Mesodermal cell (in vitro differentiated cells): ENCODE measurements at regions not wholly inside any gene's neighbourhood (a gene's known extent, or its start where the extent isn't known, plus 50 kb on each side); places are given as distances from the start of the nearest gene placed in this dataset.
"Not testable (repeated sequence)": the region's sequence is repeated elsewhere in the genome, so short reads cannot be mapped to it uniquely, and the experiment has no call there.

Source experiments
- H3K27ac ChIP-seq: 2 replicates; pipeline ENCODE4 v1.7.0; 2013; ENCODE audit warnings: mild to moderate bottlenecking, low read depth, low read length, moderate library complexity; ENCODE audit not compliant: severe bottlenecking
- H3K36me3 ChIP-seq: 2 replicates; pipeline ENCODE4 v1.7.1; 2013; ENCODE audit warnings: mild to moderate bottlenecking, low read length, moderate library complexity; ENCODE audit not compliant: control insufficient read depth, insufficient read depth
- H3K4me1 ChIP-seq: one replicate; pipeline ENCODE4 v1.7.1; 2013; ENCODE audit warnings: mild to moderate bottlenecking, low read length; ENCODE audit not compliant: insufficient read depth, control insufficient read depth, poor library complexity, severe bottlenecking
- H3K4me3 ChIP-seq: 2 replicates; pipeline ENCODE4 v1.7.0; 2013; ENCODE audit warnings: low read length, control low read depth, mild to moderate bottlenecking; ENCODE audit not compliant: insufficient read depth, poor library complexity, severe bottlenecking; ENCODE audit errors: extremely low read depth
- H3K9me3 ChIP-seq: 2 replicates; pipeline ENCODE4 v1.7.1; 2013; ENCODE audit warnings: mild to moderate bottlenecking, low read length, moderate library complexity; ENCODE audit not compliant: control insufficient read depth
- WGBS, 2 experiments: methylation state at CpG; one replicate each; pipeline ENCODE4 v1.1.5; 2013; ENCODE audit warnings: missing lambda C conversion rate in 2 of 2; ENCODE audit not compliant: insufficient coverage in 2 of 2; 5-methylcytosine and 5-hydroxymethylcytosine counted together

DNA sequence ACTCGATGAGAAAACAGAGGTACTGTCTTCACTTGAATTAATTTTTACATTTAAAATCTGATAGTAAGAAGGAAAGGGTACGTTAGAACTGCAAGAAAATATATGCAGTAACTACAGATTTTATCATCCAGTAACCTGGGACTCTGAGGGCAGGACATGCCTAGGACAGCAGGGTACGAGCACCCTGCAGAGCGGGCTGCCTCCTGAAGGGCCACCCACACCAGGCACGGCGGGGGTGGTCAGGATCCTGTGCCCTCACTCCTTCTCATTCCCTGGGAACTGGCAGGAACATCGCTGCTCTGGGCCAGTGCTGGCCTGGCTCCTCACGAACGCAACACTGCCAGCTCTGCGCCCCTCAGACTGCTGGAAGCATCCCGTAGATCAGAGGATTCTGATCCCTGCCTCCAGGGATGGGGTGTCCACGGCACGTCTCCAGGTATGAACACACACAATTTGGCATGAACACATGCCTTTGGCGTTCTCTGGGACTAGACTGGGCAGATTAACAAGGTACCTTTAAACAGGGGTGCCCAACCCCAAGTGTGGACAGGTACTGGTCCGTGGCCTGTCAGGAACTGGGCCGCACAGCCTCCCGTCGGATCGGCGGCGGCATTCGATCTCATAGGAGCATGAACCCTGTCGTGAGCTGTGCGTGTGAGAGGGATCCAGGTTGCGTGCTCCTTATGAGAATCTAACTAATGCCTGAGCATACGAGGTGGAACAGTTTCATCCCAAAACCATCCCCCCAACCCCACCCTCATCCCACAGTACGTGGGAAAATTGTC lies 99.3 kb upstream of the FAM20C start:
- WGBS, 2 experiments, result 92 to 94% methylated on average over 23 of the region's 27 CpGs
- Histone ChIP-seq H3K4me3 (no peak overlapping the region), H3K27ac (no peak overlapping the region), H3K36me3 (no peaks in the 10 kb centered on the region), H3K9me3 (no peaks in the 10 kb centered on the region), H3K4me1 (peaks cover 12% of the 10 kb centered on the region)

DNA sequence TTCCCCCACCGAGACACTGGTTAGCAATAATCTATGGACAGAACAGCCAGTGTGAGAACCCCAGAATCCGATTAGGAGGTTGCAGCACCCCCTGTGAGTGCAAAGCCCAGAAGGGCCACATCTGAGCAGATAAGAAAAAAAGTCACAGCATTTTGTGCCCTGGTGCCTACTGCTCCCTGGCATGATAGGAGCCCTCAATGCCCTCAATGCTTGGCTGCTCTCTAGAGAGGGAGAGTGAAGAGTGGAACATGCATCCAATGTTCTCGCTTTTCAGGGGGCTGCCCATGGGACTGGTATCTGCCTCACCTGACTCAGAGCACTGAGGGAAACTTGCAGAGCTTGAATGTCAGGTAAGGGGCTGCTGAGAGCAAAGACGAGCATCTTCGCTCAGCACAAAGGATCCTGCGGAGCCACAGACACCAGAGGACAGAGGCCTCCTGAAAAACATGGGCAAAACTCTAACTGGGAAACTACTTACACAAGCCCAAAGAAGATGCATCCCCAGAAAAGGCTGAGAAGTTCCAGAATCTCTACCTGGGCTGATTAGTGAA lies 98.0 kb upstream of the FAM20C start:
- Histone ChIP-seq H3K27ac (no peak overlapping the region), H3K4me3 (no peak overlapping the region), H3K36me3 (no peaks in the 10 kb centered on the region), H3K9me3 (peaks cover 4% of the 10 kb centered on the region), H3K4me1 (peaks cover 8% of the 10 kb centered on the region)
- 90 to 96% methylated on average over 3 to 5 of the region's 6 CpGs for WGBS, 2 experiments

DNA sequence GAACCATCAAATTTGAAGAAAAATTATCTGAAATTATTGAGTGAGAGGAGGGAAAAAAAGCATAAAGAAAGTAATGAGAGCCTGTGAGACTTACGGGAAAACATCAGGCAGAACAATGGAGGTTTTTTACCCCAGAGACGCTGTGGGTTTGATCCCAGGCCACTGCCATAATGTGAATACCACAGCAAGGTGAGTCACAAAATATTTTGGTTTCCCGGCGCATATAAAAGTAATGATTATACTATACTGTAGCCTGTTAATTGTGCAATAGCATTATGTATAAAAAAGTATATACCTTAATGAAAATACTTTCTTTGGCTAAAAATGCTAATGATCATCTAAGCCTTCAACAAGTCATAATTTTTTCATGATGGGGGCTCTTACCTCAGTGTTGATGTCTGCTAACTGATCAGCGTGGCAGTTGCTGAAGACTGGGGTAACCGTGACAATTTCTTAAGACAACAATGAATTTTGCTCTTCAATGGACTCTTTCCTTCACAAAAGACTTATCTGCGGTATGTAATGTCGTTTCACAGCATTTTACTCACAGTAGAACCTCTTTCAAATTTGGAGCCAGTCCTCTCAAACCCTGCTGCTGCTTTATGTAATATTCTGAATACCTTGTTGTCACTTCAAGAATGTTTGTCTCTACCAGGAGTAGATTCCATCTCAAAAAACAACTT lies 97.0 kb upstream of the FAM20C start:
- H3K27ac ChIP-seq, result no peak overlapping the region
- H3K9me3 ChIP-seq, result peaks cover 4% of the 10 kb centered on the region
- WGBS, 2 experiments, result 68 to 79% methylated on average over 5 to 6 of the region's 8 CpGs
- no peaks in the 10 kb centered on the region for H3K4me1 ChIP-seq
- no peak overlapping the region for H3K4me3 ChIP-seq
- no peaks in the 10 kb centered on the region for H3K36me3 ChIP-seq

DNA sequence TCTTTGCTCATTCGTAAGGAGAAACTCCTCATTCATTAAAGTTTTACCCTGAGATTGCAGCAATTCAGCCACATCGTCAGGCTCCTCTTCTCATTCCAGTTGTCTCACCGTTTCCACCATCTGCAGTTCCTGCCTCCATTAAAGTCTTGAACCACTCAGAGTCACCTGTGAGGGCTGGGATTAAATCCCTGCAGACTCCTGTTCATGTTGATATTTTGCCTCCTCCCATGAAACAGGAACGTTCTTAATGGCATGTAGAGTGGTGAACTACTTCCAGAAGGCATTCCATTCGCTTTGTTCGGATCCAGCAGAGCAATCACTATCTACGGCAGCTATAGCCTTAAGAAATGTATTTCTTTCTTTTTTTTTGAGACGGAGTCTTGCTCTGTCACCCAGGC lies 96.5 kb upstream of the FAM20C start:
- WGBS, 2 experiments, result 72 to 89% methylated on average over 3 to 4 of the region's 8 CpGs
- Histone ChIP-seq H3K27ac (no peak overlapping the region), H3K4me3 (no peak overlapping the region), H3K9me3 (peaks cover 4% of the 10 kb centered on the region), H3K4me1 (peaks cover 2% of the 10 kb centered on the region), H3K36me3 (no peaks in the 10 kb centered on the region)

DNA sequence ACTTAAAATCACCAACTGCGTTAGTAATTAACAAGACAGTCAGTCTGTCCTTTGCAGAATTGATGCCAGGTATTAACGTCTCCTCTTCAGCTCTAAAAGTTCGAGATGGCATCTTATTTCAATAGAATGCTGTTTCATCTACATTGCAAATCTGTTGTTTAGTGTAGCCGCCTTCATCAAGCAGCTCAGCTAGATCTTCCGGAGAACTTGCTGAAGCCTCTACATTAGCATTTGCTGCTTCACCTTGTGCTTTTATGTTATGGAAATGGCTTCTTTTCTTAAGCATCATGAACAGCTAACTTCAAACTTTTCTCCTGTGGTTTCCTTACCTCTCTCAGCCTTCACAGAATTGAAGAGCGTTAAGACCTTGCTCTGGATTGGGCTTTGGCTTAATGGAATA lies 95.5 kb upstream of the FAM20C start:
- no peak overlapping the region for H3K27ac ChIP-seq
- no peaks in the 10 kb centered on the region for H3K36me3 ChIP-seq
- 41% methylated on average over 4 to 5 of the region's 6 CpGs for WGBS, 2 experiments
- no peak overlapping the region for H3K4me3 ChIP-seq
- peaks cover 10% of the 10 kb centered on the region for H3K4me1 ChIP-seq
- H3K9me3 ChIP-seq, result peaks cover 4% of the 10 kb centered on the region

DNA sequence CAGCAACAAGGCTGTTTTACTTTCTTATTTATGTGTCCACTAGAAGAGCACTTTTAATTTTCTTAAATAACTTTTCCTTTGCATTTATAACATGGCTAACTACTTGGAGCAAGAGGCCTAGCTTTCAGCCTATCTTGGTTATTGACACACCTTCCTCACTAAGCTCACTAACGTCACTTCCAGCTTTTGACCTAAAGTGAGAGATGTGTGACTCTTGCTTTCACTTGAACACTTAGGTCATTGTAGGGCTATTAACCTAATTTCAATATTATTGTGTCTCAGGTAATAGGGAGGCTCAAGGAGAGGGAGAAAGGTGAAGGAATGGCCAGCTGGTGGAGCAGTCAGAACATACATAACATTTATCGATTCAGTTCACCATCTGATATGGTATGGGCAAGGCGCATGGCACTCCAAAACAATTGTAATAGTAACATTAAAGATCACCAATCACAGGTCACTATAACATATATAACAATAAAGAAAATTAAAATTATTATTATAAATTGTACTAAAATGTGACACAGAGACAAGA lies 95.0 kb upstream of the FAM20C start:
- Histone ChIP-seq H3K27ac (no peak overlapping the region), H3K36me3 (no peaks in the 10 kb centered on the region)

DNA sequence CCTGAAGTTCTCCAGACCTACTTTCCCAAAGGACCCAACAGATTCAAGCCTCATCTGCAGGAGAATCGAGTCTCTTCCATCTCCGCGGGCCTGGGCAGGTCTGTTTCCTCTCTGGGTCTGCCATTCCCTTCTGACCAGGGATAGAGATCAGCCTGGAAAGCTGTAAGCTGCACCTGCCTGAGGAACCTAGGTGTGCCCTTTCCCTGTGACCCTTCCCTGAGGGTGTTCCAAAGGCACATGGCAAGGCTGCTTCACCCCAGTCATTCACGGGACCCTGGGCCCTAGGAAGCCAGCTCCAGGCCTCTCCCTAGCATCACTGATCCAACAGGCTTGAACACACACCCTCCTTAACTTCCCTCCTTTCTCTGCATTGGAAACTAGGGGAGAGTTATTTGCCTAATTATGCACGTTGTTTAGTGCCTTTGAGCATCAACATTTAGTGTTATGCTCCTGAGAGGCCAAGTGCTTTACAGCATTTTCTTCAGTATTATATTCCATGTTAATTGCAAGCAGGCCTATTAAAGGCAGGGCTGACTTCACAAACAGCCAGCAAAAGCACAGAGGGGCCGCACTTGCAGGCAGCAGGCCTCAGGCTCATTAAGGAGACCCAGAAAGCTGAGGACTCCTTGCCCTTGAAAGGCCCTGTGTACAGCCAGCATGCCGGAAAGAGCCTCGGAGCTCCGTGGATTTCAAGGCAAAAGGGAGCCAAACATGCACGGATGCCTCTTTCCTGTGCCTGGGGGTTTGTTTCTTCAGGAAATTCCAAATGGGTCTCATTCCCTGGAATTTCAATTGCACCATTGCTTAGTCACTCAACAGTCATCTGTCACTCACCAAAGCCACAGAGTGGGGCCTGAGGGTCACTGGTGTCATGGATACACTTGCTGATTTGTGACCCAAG lies 91.0 kb upstream of the FAM20C start:
- Histone ChIP-seq H3K9me3 (peaks cover 4% of the 10 kb centered on the region), H3K36me3 (no peaks in the 10 kb centered on the region), H3K27ac (peak overlapping the region; percentile 77), H3K4me3 (no peak overlapping the region), H3K4me1 (peaks cover 15% of the 10 kb centered on the region)
- WGBS, 2 experiments, result 74 to 75% methylated on average over 8 to 9 of the region's 10 CpGs

More for the DNA sequence above, 95.0 kb upstream of the FAM20C start:
- WGBS, 2 experiments, result no CpG with 5 or more reads among the region's 3 CpGs
- Histone ChIP-seq H3K9me3 (peaks cover 4% of the 10 kb centered on the region), H3K4me3 (no peak overlapping the region), H3K4me1 (peaks cover 15% of the 10 kb centered on the region)

DNA sequence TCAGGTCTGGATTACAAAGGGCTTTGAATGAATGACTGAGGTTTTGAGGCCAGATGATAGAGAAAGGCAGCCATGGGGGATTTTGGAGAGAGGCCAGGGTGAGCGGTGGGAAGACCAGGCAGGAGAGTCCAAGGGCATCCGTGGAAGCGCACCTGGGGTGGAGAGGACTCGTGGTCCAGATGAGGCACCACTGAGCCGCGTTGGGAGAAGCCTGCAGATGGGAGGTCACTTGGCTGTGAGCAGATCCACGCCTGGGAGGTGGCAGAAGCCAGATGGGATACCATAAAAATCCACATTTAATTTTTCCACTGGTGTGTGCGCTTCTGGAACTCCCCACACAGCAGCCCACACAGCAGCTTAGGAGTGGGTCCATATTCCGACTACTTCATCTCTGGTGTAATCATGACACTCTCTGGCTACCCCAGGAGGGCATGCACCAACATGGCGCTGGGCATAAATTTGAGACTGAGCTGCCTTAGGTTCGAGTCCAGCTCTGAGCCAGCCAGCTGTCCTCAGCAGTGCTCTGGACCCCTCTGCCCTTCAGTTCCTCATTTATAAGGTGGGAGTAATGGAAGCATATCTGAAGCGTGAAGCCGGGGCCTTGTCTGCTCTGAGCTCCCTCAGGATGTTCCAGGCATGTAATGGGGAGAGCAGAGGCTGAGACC lies 90.2 kb upstream of the FAM20C start:
- WGBS, 2 experiments, result 92 to 95% methylated on average over 7 to 12 of the region's 13 CpGs
- H3K9me3 ChIP-seq, result peaks cover 4% of the 10 kb centered on the region

DNA sequence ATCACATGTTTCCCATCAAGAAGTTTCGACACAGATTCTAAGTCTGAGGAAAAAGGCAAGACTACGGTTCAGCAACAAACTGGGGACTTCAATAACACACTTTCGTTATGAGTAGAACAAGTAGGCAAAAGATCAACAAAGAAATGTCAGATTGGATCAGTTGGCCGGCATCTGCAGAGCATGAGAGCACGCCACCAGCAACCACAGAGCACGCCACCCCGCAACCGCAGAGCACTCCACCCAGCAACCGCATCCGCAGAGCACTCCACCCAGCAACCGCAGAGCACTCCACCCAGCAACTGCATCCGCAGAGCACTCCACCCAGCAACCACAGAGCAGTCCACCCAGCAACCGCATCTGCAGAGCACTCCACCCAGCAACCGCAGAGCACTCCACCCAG lies 89.7 kb upstream of the FAM20C start:
- Histone ChIP-seq H3K27ac (no peak overlapping the region), H3K4me1 (peaks cover 15% of the 10 kb centered on the region), H3K36me3 (no peaks in the 10 kb centered on the region), H3K4me3 (no peak overlapping the region), H3K9me3 (peaks cover 4% of the 10 kb centered on the region)
- WGBS, 2 experiments, result 70 to 73% methylated on average over 8 of the region's 14 CpGs

More for the DNA sequence above, 90.2 kb upstream of the FAM20C start:
- peaks cover 15% of the 10 kb centered on the region for H3K4me1 ChIP-seq
- H3K4me3 ChIP-seq, result no peak overlapping the region
- no peaks in the 10 kb centered on the region for H3K36me3 ChIP-seq
- H3K27ac ChIP-seq, result no peak overlapping the region

DNA sequence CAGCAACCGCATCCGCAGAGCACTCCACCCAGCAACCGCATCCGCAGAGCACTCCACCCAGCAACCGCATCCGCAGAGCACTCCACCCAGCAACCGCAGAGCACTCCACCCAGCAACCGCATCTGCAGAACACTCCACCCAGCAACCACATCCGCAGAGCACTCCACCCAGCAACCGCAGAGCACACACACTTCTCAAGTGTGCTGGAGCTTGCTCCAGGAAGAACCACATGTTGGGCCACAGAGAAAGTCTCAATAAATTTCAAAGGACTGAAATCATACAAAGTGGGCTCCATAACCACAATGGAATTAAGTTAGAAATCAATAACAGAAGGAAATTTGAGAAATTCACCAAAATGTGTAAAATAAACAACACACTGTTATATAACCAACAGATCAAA lies 88.4 kb upstream of the FAM20C start:
- H3K9me3 ChIP-seq, H3K36me3 ChIP-seq, H3K27ac ChIP-seq, H3K4me3 ChIP-seq: not testable (repeated sequence)
- WGBS, 2 experiments, result 96 to 100% methylated on average over 1 to 3 of the region's 10 CpGs
- peaks cover 15% of the 10 kb centered on the region for H3K4me1 ChIP-seq
